Muscle of leg (tissue), 3 donors: ENCODE measurements at regions not wholly inside any gene's neighbourhood (a gene's known extent, or its start where the extent isn't known, plus 50 kb on each side); places are given as distances from the start of the nearest gene placed in this dataset.

Source experiments
- DNase-seq: peaks from one replicate; pipeline ENCODE4 v3.0.0; 2013
- H3K27ac ChIP-seq: one replicate; pipeline ENCODE4 v1.5.1; 2013; ENCODE audit warnings: mild to moderate bottlenecking, low read length, control low read depth
- H3K27me3 ChIP-seq: one replicate; pipeline ENCODE4 v1.6.1; 2013; ENCODE audit warnings: low read length; ENCODE audit not compliant: control insufficient read depth, insufficient read depth
- H3K36me3 ChIP-seq: one replicate; pipeline ENCODE4 v1.6.1; 2013; ENCODE audit warnings: low read length; ENCODE audit not compliant: control insufficient read depth, insufficient read depth
- H3K4me1 ChIP-seq: one replicate; pipeline ENCODE4 v1.6.1; 2013; ENCODE audit warnings: low read length; ENCODE audit not compliant: control insufficient read depth, insufficient read depth
- H3K4me3 ChIP-seq: one replicate; pipeline ENCODE4 v1.5.1; 2013; ENCODE audit warnings: low read length, control low read depth
- H3K9me3 ChIP-seq: replicated peaks from 2 replicates; pipeline ENCODE4 v1.6.1; 2013; ENCODE audit warnings: low read depth, low read length; ENCODE audit not compliant: control insufficient read depth
- WGBS: methylation state at CpG from one replicate; pipeline ENCODE4 v1.1.5; 2013; ENCODE audit warnings: missing lambda C conversion rate; ENCODE audit not compliant: insufficient coverage; 5-methylcytosine and 5-hydroxymethylcytosine counted together

DNA sequence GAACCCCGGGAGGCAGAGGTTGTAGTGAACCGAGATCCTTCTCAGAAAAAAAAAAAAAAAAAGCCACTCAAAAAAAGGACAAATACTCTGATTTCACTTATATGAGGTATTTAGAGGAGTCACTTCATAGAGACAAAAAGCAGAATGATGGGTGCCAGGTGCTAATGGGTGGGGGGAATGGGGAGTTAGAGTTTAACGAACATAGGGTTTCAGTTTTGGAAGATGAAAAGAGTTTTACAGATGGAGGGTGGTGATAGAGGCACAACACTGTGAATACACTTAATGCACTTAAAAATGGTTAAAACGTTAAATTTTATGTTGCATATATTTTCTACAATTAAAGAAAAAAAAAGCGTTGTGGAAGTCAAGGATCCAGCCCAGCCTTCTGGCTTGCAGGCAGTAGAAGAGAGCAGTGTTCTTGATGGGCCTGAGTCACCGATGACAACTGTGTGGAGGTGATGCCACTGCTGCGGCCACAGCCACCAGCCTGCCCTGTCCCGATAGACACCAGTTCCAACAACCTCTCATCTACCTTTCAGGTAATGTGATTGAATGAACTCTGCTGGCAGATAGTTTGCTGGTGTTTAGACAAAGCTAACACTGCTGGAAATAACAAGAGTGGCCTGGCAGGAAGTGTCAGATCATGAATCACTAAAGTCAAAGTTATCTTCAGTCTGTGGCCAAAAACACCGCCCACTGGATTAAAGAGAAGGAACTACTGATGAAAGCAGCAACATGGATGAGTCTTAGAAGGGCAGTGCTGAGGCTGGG lies 49.9 kb upstream of the COX10 start:
- Histone ChIP-seq H3K36me3 (no peaks in the 10 kb centered on the region), H3K9me3 (no peaks in the 10 kb centered on the region), H3K27ac (no peak overlapping the region), H3K4me1 (peaks cover 10% of the 10 kb centered on the region), H3K27me3 (no peaks in the 10 kb centered on the region), H3K4me3 (no peak overlapping the region)
- no peak for DNase-seq
- WGBS, result 25% methylated on average over 1 of the region's 9 CpGs
